ENCODE measurements at regions not wholly inside any gene's neighbourhood (a gene's known extent, or its start where the extent isn't known, plus 50 kb on each side); places are given as distances from the start of the nearest gene placed in this dataset.

DNA sequence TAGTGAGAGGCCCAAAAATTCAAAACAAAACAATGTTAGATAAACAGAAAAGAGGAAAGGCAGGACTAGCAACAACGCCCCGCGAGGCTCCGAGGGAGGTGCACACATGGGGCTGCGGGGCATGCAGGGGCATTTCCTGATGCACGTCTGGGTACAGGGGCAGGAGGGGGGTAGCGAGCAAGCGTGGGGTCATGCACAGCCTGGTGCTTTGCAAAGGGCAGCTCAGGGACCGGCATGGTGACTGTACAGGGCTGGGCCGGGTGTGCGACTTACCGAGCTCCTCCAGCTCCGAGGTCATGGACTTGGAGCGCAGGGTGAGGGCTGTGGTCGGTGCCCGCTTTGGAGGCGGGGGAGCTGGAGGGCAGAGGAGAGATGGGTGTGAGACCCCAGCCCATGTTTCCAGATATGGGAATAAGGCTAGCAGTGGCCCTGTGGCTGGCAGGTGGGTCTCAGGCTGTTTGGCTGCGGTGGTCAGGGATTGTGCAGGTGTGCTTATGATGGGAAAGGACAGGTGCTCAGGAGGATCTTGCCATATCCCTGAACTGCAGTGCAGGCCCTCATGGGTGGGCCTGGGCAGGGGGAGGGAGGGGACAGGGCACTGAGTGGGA lies 103.7 kb downstream of the CTTN start:
- ATAC-seq = no peak

DNA sequence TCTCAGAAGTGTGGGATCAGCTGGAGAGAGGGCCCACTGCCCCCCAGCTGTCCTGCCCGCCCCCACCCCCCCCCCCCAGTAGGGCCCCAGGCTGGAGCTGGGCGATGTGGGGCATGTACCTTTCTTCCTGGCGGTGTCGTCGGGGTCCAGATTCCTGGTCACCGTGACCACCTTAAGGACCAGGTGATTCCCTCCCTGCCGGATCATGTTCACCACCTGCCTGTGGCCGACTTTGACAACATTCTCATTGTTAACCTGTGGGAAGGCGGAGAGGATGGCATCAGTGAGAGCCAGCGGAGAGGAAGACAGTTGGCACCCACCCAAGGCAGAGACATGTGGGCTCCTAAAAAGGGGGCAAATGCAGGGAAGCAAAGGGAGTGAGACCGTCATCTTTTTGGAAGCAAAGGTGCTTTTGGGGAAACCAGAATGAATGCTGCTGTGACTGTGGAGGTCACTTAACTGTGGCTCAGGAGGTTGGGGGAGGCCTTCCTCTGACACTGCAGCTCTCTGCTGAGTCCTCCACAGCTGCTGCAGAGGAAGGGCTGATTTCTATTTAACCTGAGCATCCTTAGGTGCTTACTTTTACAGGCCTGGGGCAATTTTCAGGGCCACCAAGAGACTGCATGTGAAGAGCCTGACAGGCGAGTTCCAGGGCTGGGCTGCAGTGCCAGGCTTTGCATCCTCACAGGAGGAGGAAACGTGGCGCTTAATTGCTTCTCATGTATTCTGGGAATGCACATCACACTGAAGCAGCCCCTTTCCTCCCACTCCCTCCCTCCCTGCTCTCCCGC lies 104.5 kb downstream of the CTTN start:
- no peak for ATAC-seq

GRCh38 chr11:70503468-70504221 lies 105.3 kb downstream of the CTTN start:
- no peak for ATAC-seq

DNA sequence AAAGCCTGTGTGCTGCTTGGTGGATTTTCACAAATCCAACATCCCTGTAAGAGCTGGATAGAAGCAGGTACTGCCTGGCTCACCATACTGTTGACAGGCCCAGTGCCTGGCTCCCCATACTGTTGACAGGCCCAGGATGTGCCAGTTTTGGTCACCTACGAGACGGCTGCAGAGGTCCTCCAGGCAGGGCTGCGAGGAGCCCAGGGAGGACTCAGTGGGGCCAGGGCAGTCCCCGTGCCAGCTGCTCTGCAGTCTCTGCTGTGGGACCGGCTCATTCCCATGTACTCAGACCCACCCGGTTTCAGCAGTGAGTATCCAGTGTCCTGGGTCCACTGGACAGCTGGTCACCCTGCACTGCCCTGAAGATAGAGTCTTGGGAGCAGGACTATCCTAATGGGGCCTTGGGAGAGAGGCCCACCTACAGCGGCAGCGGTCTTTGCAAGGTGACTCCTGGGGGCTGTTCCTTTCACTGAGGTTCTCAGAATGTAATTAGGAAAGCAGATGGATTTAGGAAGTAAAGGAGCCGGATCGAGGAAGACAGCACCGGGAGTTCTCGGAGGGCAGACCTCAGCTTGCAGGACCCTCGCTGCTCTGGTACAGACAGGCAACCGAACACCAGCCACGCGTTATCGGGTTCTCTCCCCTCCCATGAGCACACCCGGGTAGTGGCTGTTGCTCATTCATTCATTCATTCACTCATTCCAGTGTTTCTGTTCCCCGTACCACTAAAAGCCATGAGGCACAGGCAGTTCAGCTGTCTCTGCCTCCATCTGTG lies 106.1 kb downstream of the CTTN start:
- no peak for ATAC-seq

DNA sequence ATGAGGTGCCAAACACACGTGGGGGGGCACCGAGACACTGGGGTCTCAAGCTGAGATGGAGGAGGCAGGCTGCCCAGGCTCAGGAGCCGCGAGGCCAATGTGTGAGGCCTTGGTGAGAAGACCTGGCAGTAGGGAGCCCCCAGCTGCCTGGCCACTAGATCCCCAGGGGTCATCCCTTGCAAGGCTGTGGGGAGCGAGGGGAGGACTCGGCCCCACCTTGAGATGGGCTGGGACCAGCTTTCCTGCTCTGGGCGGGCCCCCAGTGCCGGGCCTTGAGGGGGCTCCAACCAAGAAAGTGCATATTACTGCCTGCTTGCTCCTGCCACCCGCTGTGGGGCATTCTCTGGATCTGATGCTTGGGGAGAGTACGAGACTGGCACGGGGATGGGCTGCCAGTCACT lies 107.0 kb downstream of the CTTN start:
- ATAC-seq = no peak

- no peak for ATAC-seq
Observed at GRCh38 chr11:70505761-70506657, 107.7 kb downstream of the CTTN start.

- no peak for ATAC-seq
Observed at GRCh38 chr11:70506658-70506970, 108.3 kb downstream of the CTTN start.

DNA sequence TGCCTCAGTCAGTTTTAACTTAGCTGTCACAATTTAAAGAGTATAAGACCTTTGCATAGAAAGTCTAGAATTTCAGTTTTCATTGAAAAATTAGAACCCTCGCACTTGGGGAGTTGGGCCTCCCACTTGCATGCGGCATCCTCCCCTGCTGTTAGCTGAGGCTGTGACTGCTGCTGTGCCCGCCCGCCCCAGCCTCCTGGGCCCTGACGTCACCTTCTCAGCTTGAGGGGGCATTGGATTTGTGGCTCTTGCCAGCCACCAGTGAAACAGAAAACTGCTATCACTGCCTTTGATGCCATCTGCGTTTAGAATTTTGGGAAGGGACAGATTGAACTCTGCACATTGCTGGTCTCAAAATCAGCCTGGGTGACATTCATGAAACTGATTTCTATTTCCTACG lies 108.7 kb downstream of the CTTN start:
- no peak for ATAC-seq

- ATAC-seq = no peak
Observed at GRCh38 chr11:70507466-70508230, 109.3 kb downstream of the CTTN start.

- ATAC-seq = no peak
Observed at GRCh38 chr11:70508231-70508480, 109.8 kb downstream of the CTTN start.

DNA sequence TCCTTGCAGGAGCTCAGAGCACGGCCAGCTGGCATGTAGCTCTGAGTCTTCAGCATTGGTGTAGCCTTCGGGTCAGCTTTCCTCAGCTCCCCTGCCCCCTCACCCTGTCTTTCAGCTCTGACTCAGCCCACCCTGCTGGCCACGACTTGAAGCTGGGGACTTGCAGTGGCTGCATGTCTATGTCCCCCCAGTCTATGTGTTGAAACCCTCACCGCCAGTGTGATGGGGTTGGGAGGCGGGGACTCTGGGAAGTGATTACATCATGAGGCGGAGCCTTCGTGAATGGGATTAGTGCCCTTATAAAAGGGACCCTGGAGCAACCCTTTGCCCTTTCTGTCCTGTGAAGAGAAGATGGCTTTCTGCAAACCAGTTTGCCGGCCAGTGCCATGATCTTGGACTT lies 111.1 kb downstream of the CTTN start:
- no peak for ATAC-seq

GRCh38 chr11:70510106-70510505 lies 111.8 kb downstream of the CTTN start:
- ATAC-seq = no peak

DNA sequence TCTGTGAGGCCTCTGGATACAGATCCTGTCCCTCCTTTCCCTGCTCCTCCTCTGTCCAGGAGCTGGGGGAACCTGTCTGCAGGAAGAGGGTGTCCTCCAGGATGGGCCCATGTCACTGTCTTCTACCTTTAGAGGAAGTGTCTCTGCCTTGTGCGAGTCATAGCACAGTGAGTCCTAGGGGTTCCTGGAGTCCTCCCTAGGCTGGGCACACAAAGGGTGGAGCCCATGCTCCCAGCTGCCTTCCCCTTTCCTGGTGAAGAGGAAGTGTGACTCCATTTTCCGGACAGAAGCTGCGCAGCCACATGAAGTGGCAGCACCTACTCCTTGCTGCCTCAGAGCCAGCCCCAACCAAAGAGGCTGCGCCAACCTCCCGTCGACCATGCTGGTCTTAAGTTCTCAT lies 112.2 kb downstream of the CTTN start:
- no peak for ATAC-seq

DNA sequence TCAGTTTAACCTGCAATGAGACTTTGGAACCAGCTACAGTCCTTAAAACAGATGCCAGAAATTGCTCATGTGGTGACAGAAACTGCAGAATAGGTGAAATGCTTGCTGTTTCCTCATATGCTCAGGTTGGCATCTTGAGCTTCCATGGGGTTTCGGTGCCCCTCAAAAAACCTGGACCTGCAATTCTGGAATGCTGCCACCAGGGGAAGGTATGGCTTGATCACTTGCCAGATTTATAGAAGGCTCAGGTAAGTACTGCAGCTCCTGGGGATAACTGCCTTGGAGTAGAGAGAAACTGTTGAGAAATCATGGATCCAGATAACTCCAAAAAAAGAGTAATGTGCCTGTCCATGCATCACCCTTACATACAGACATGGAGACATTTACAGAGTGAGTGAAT lies 113.0 kb downstream of the CTTN start:
- ATAC-seq = no peak

DNA sequence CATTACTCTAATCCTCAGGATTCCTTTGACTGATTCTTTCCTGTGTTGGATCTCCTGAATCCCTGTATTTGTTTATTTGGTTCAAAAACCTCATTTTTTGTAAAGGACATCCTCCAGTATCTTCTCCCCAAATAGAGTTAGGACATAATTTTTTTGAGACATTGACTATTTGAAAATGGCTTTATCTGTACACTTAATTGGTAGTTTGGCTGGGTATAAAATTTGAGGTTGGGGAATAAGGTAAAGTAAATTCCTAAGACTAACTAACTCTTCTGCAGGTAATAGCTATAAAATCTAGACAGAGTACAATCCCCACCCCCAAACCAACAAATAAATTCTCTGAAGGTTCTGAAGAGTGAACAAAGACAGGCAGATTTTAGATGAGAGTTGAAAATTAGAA lies 114.4 kb downstream of the CTTN start:
- ATAC-seq = no peak

DNA sequence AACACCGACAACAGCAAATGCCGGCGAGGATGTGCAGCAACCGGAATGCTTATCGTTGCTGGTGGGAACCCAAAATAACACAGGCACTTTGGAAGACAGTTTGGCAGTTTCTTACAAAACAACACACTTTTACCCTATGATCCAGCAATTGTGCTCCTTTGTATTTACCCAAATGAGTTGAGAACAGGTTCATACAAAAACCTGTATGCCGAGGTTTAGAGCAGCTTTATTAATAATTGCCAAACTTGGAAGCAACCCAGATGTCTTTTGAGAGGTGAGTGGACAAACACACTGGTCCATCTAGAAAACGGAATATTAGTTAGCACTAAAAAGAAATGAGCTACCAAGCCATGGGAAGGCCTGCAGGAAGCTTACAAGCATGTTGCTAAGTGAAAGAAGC lies 118.9 kb downstream of the CTTN start:
- ATAC-seq = no peak

GRCh38 chr11:70517988-70518907 lies 119.9 kb downstream of the CTTN start:
- peak; percentile 68 for ATAC-seq

DNA sequence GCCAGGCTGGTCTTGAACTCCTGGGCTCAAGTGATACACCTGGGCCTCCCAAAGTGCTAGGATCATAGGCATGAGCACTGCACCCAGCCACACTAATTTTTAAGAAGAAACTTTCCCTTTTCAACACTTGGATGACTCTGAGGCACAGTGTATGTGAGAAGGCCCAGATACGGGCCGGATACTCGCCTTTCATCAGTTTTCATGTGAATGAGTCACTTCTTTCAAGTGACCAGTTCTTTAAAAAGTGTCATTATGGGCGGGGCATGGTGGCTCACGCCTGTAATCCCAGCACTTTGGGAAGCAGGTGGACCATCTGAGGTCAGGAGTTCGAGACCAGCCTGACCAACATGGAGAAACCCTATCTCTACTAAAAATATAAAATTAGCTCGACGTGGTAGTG lies 120.8 kb downstream of the CTTN start:
- ATAC-seq = no peak

- ATAC-seq = no peak
Observed at GRCh38 chr11:70521475-70522308, 123.4 kb downstream of the CTTN start.

DNA sequence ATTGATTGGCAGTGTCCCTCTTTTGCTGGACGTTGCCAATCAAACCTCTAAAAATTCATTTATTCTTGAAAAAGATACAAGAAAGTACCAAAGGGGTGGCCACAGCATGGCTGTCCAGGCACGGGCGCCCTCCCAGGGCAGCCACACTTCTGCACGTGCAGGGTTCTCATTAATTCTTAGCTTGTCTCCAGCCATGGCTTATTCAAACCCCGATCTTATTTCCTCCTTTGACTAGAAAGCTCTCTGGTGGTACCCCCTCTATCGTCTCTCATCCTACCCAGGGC lies 123.9 kb downstream of the CTTN start:
- no peak for ATAC-seq
